ENCODE measurements at regions not wholly inside any gene's neighbourhood (a gene's known extent, or its start where the extent isn't known, plus 50 kb on each side); places are given as distances from the start of the nearest gene placed in this dataset.

GRCh38 chr13:53415135-53415534 lies 386.5 kb downstream of the OLFM4 start:
- Histone ChIP-seq H3K27me3 (ENCODE audit: control insufficient read depth in 3 of 3, insufficient read depth in 3 of 3, low read length in 2 of 3) (no peaks in the 10 kb centered on the region), H3K27ac (ENCODE audit: low read depth in 1 of 2, low read length in 1 of 2) (no peak overlapping the region), H3K4me1 (ENCODE audit: control insufficient read depth in 5 of 5, insufficient read depth in 5 of 5, low read length in 5 of 5) (no peaks in the 10 kb centered on the region), H3K9me3 (ENCODE audit: control insufficient read depth in 4 of 4, insufficient read depth in 3 of 4, low read length in 3 of 4) (no peaks in the 10 kb centered on the region), H3K4me3 (no peak overlapping the region), H3K9ac (ENCODE audit: insufficient read depth in 1 of 2, low read length in 2 of 2) (no peak overlapping the region), H3K36me3 (ENCODE audit: control insufficient read depth in 4 of 4, insufficient read depth in 4 of 4, low read length in 4 of 4) (no peaks in the 10 kb centered on the region)
- WGBS, 2 donors, result 88 to 91% methylated on average over 2 of the region's 2 CpGs
- no peak for TF ChIP-seq CTCF (IDR thresholded peaks at IDR 0.05; ENCODE audit: control extremely low read depth, extremely low read depth)
- ATAC-seq (ENCODE audit: insufficient read depth, low FRiP score), result no peak
- no peak for DNase-seq

GRCh38 chr13:53417601-53418000 lies 389.0 kb downstream of the OLFM4 start:
- H3K27ac ChIP-seq (ENCODE audit: low read depth in 1 of 2, low read length in 1 of 2), result no peak overlapping the region
- H3K4me1 ChIP-seq (ENCODE audit: control insufficient read depth in 5 of 5, insufficient read depth in 5 of 5, low read length in 5 of 5), result no peaks in the 10 kb centered on the region
- H3K27me3 ChIP-seq (ENCODE audit: control insufficient read depth in 3 of 3, insufficient read depth in 3 of 3, low read length in 2 of 3), result no peaks in the 10 kb centered on the region
- H3K9ac ChIP-seq (ENCODE audit: insufficient read depth in 1 of 2, low read length in 2 of 2), result no peak overlapping the region
- no peak for DNase-seq
- TF ChIP-seq CTCF (IDR thresholded peaks at IDR 0.05; ENCODE audit: control extremely low read depth, extremely low read depth), result no peak
- no peaks in the 10 kb centered on the region for H3K36me3 ChIP-seq (ENCODE audit: control insufficient read depth in 4 of 4, insufficient read depth in 4 of 4, low read length in 4 of 4)
- no peak overlapping the region for H3K4me3 ChIP-seq
- H3K9me3 ChIP-seq (ENCODE audit: control insufficient read depth in 4 of 4, insufficient read depth in 3 of 4, low read length in 3 of 4), result no peaks in the 10 kb centered on the region
- ATAC-seq (ENCODE audit: insufficient read depth, low FRiP score), result no peak

GRCh38 chr13:53422415-53422814 lies 393.8 kb downstream of the OLFM4 start:
- WGBS, 2 donors, result 68 to 88% methylated on average over 1 of the region's 1 CpG
- Histone ChIP-seq H3K36me3 (ENCODE audit: control insufficient read depth in 4 of 4, insufficient read depth in 4 of 4, low read length in 4 of 4) (no peaks in the 10 kb centered on the region), H3K9ac (ENCODE audit: insufficient read depth in 1 of 2, low read length in 2 of 2) (no peak overlapping the region), H3K27ac (ENCODE audit: low read depth in 1 of 2, low read length in 1 of 2) (no peak overlapping the region), H3K27me3 (ENCODE audit: control insufficient read depth in 3 of 3, insufficient read depth in 3 of 3, low read length in 2 of 3) (no peaks in the 10 kb centered on the region), H3K4me3 (no peak overlapping the region), H3K4me1 (ENCODE audit: control insufficient read depth in 5 of 5, insufficient read depth in 5 of 5, low read length in 5 of 5) (no peaks in the 10 kb centered on the region), H3K9me3 (ENCODE audit: control insufficient read depth in 4 of 4, insufficient read depth in 3 of 4, low read length in 3 of 4) (peaks cover 0 to under 1% (median 0%) of the 10 kb centered on the region in 4 donors)
- no peak for TF ChIP-seq CTCF (IDR thresholded peaks at IDR 0.05; ENCODE audit: control extremely low read depth, extremely low read depth)
- DNase-seq (no peak), ATAC-seq (ENCODE audit: insufficient read depth, low FRiP score) (no peak)

GRCh38 chr13:53436396-53436795 lies 407.8 kb downstream of the OLFM4 start:
- Histone ChIP-seq H3K27ac (ENCODE audit: low read depth in 1 of 2, low read length in 1 of 2) (no peak overlapping the region), H3K9me3 (ENCODE audit: control insufficient read depth in 4 of 4, insufficient read depth in 3 of 4, low read length in 3 of 4) (peaks cover 0 to 3% (median 0%) of the 10 kb centered on the region in 4 donors), H3K36me3 (ENCODE audit: control insufficient read depth in 4 of 4, insufficient read depth in 4 of 4, low read length in 4 of 4) (no peaks in the 10 kb centered on the region), H3K27me3 (ENCODE audit: control insufficient read depth in 3 of 3, insufficient read depth in 3 of 3, low read length in 2 of 3) (no peaks in the 10 kb centered on the region), H3K9ac (ENCODE audit: insufficient read depth in 1 of 2, low read length in 2 of 2) (no peak overlapping the region), H3K4me3 (no peak overlapping the region), H3K4me1 (ENCODE audit: control insufficient read depth in 5 of 5, insufficient read depth in 5 of 5, low read length in 5 of 5) (peaks cover 0 to 13% (median 0%) of the 10 kb centered on the region in 5 donors)
- DNase-seq (peak; percentile 16 to 67 (median 51)), ATAC-seq (ENCODE audit: insufficient read depth, low FRiP score) (no peak)
- TF ChIP-seq CTCF (IDR thresholded peaks at IDR 0.05; ENCODE audit: control extremely low read depth, extremely low read depth), result no peak
- WGBS, 2 donors, result 28 to 41% methylated on average over 3 of the region's 3 CpGs
